ENCODE measurements at regions not wholly inside any gene's neighbourhood (a gene's known extent, or its start where the extent isn't known, plus 50 kb on each side); places are given as distances from the start of the nearest gene placed in this dataset.
A peak's percentile ranks its signal among the peaks of the same experiment; 100 is the strongest.

DNA sequence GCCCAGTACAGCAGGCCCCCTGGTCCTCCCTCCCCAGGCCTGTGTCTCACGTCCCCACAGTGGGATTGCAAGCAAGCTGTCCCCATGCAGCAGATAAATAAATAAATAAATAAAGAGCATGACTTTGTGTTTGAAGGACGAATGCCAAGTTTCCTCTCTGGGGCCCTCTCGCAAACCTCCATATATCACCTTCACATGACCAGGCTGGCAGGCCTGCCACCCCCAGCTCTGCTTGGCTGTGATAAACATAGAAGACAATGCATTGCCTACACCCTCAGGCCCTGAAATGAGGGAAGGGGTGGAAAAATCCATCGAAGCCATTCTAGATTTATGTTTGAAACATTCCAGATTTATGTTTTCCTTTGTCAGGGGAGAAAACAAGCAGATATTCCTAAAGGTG, 107.3 kb downstream of the CCT6B start:
- no peak overlapping the region for H3K4me3 ChIP-seq (replicated peaks in 1 of 3; ENCODE audit: low read depth in 2 of 3, low read length in 3 of 3)
- Mint-ChIP-seq H3K4me3 (no peak overlapping the region), H3K36me3 (no peaks in the 10 kb centered on the region), H3K27ac (no peak overlapping the region), H3K27me3 (ENCODE audit: low read depth in 3 of 3) (peaks cover 0 to 4% (median 3%) of the 10 kb centered on the region in 3 donors), H3K4me1 (peaks cover 7% of the 10 kb centered on the region), H3K9me3 (no peaks in the 10 kb centered on the region)
- no peaks in the 10 kb centered on the region for H3K79me2 ChIP-seq (ENCODE audit: insufficient read depth, low read length)
- H3K27me3 ChIP-seq (ENCODE audit: control insufficient read depth in 2 of 2, insufficient read depth in 2 of 2, low read length in 2 of 2): no peaks in the 10 kb centered on the region
- H3K9me3 ChIP-seq (replicated peaks in 1 of 2; ENCODE audit: control insufficient read depth in 1 of 2, insufficient read depth in 1 of 2, low read length in 2 of 2): no peaks in the 10 kb centered on the region
- no peak overlapping the region for H3K27ac ChIP-seq (ENCODE audit: low read depth in 1 of 2, low read length in 2 of 2)
- no peak overlapping the region for H2AFZ ChIP-seq (ENCODE audit: insufficient read depth, low read depth, low read length, poor library complexity, severe bottlenecking)
- no peaks in the 10 kb centered on the region for H3K36me3 ChIP-seq (replicated peaks in 1 of 2; ENCODE audit: control insufficient read depth in 1 of 2, insufficient read depth in 2 of 2, low read length in 2 of 2)
- no peak overlapping the region for H3K9ac ChIP-seq (ENCODE audit: insufficient read depth, low read length, poor library complexity, severe bottlenecking)
- TF ChIP-seq, protein P1, sequence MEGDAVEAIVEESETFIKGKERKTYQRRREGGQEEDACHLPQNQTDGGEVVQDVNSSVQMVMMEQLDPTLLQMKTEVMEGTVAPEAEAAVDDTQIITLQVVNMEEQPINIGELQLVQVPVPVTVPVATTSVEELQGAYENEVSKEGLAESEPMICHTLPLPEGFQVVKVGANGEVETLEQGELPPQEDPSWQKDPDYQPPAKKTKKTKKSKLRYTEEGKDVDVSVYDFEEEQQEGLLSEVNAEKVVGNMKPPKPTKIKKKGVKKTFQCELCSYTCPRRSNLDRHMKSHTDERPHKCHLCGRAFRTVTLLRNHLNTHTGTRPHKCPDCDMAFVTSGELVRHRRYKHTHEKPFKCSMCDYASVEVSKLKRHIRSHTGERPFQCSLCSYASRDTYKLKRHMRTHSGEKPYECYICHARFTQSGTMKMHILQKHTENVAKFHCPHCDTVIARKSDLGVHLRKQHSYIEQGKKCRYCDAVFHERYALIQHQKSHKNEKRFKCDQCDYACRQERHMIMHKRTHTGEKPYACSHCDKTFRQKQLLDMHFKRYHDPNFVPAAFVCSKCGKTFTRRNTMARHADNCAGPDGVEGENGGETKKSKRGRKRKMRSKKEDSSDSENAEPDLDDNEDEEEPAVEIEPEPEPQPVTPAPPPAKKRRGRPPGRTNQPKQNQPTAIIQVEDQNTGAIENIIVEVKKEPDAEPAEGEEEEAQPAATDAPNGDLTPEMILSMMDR (IDR thresholded peaks at IDR 0.05): no peak
- no peak overlapping the region for H3K4me2 ChIP-seq (replicated peaks; ENCODE audit: extremely low read depth, low read length, poor library complexity, severe bottlenecking)
- intact Hi-C loops (cut with micrococcal nuclease): no loop called here
- H3K4me1 ChIP-seq (ENCODE audit: control insufficient read depth in 1 of 2, insufficient read depth in 2 of 2, low read length in 2 of 2): no peaks in the 10 kb centered on the region
- DNase-seq: no peak
- WGBS (ENCODE audit: insufficient coverage): 0% methylated on average over 1 of the region's 4 CpGs
- H4K20me1 ChIP-seq (ENCODE audit: insufficient read depth, low read length): no peaks in the 10 kb centered on the region

DNA sequence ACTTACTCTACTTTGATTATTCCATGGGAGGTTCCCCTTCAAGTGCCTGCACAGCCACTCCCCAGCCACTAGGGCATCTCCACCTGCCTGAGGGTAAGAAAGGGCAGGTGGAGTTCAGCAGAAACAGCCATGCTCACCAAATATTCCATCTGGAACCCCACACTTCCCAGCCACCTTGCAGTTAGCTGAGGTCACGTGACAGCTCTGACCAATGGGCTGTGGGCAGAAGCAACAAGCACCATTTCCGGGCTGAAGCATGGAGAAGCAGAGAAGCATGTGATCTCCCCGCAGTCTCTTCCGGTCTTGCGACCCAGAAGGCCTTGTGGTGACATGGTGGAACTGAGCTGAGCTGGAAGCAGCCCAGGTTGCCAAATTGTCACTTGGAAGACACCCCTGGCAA, 108.6 kb downstream of the CCT6B start:
- no peaks in the 10 kb centered on the region for H3K9me3 ChIP-seq (replicated peaks in 1 of 2; ENCODE audit: control insufficient read depth in 1 of 2, insufficient read depth in 1 of 2, low read length in 2 of 2)
- TF ChIP-seq, protein P1 (IDR thresholded peaks at IDR 0.05): peak; percentile 17
- H2AFZ ChIP-seq (ENCODE audit: insufficient read depth, low read depth, low read length, poor library complexity, severe bottlenecking): no peak overlapping the region
- H3K27me3 Mint-ChIP-seq (ENCODE audit: low read depth in 3 of 3): peaks cover 0 to 4% (median 2%) of the 10 kb centered on the region in 3 donors
- no peaks in the 10 kb centered on the region for H3K36me3 Mint-ChIP-seq
- H3K4me1 ChIP-seq (ENCODE audit: control insufficient read depth in 1 of 2, insufficient read depth in 2 of 2, low read length in 2 of 2): no peaks in the 10 kb centered on the region
- H3K4me3 ChIP-seq (replicated peaks in 1 of 3; ENCODE audit: low read depth in 2 of 3, low read length in 3 of 3): no peak overlapping the region
- intact Hi-C loops (cut with micrococcal nuclease): no loop called here
- no peaks in the 10 kb centered on the region for H3K9me3 Mint-ChIP-seq
- H3K27me3 ChIP-seq (ENCODE audit: control insufficient read depth in 2 of 2, insufficient read depth in 2 of 2, low read length in 2 of 2): no peaks in the 10 kb centered on the region
- peaks cover 14% of the 10 kb centered on the region for H3K4me1 Mint-ChIP-seq
- H3K4me2 ChIP-seq (replicated peaks; ENCODE audit: extremely low read depth, low read length, poor library complexity, severe bottlenecking): no peak overlapping the region
- no peak overlapping the region for H3K27ac ChIP-seq (ENCODE audit: low read depth in 1 of 2, low read length in 2 of 2)
- H3K36me3 ChIP-seq (replicated peaks in 1 of 2; ENCODE audit: control insufficient read depth in 1 of 2, insufficient read depth in 2 of 2, low read length in 2 of 2): no peaks in the 10 kb centered on the region
- DNase-seq: no peak
- H3K27ac Mint-ChIP-seq: no peak overlapping the region
- H3K4me3 Mint-ChIP-seq: no peak overlapping the region
- no peak overlapping the region for H3K9ac ChIP-seq (ENCODE audit: insufficient read depth, low read length, poor library complexity, severe bottlenecking)
- H4K20me1 ChIP-seq (ENCODE audit: insufficient read depth, low read length): no peaks in the 10 kb centered on the region
- 93% methylated on average over 3 of the region's 5 CpGs for WGBS (ENCODE audit: insufficient coverage)
- no peaks in the 10 kb centered on the region for H3K79me2 ChIP-seq (ENCODE audit: insufficient read depth, low read length)
